ENCODE measurements at regions not wholly inside any gene's neighbourhood (a gene's known extent, or its start where the extent isn't known, plus 50 kb on each side); places are given as distances from the start of the nearest gene placed in this dataset.

- no peak for DNase-seq (ENCODE audit: low read depth in 2 of 2)
These were observed 76.5 kb upstream of the ODAD2 start for GRCh38 chr10:28075424-28075823.

- DNase-seq (ENCODE audit: low read depth in 2 of 2), result no peak
These were observed 73.7 kb upstream of the ODAD2 start for GRCh38 chr10:28072573-28072972.

GRCh38 chr10:28060031-28060607 lies 61.2 kb upstream of the ODAD2 start:
- no peak for DNase-seq (ENCODE audit: low read depth in 2 of 2)

GRCh38 chr10:28058746-28059145 lies 59.9 kb upstream of the ODAD2 start:
- DNase-seq (ENCODE audit: low read depth in 2 of 2), result no peak

- no peak for DNase-seq (ENCODE audit: low read depth in 2 of 2)
These were observed 55.5 kb upstream of the ODAD2 start for GRCh38 chr10:28054228-28054860.

GRCh38 chr10:28049286-28049685 lies 50.4 kb upstream of the ODAD2 start:
- DNase-seq (ENCODE audit: low read depth in 2 of 2), result no peak

Measured in stimulated activated CD4-positive, alpha-beta T cell treated with anti-CD3 and anti-CD28 coated beads, Interleukin-1b, Interleukin-23, amount 100 ng/mL, for 4 hours (primary cell).